HEK293T (cell line): ENCODE measurements at regions not wholly inside any gene's neighbourhood (a gene's known extent, or its start where the extent isn't known, plus 50 kb on each side); places are given as distances from the start of the nearest gene placed in this dataset.

Experiments
- CTCF ChIA-PET: fragments of 350-600 bp; formaldehyde crosslinking; extraction: SDS; loops from one replicate; lab custom pipeline; 2021; ENCODE audit warnings: antibody characterized with exemption, inconsistent platforms; lab: Yijun Ruan, JAX
- POLR2A ChIA-PET: fragments of 350-600 bp; formaldehyde crosslinking; extraction: SDS; loops from one replicate; lab custom pipeline; 2020; ENCODE audit warnings: antibody characterized with exemption, inconsistent platforms; lab: Yijun Ruan, JAX
- DNase-seq: peaks from one replicate; pipeline ENCODE4 v3.0.0; 2012; ENCODE audit warnings: mixed read lengths; ENCODE audit errors: extremely low spot score
- ARNT ChIP-seq: fragments of 450-650 bp; IDR thresholded peaks from 2 replicates; pipeline ENCODE4 v1.6.1; 2017; ENCODE audit warnings: mild to moderate bottlenecking
- BHLHE40 ChIP-seq: fragments of 450-650 bp; IDR thresholded peaks from 2 replicates; pipeline ENCODE4 v1.6.1; 2016; ENCODE audit warnings: mild to moderate bottlenecking, moderate library complexity, borderline replicate concordance
- CTBP1 ChIP-seq: fragments of 450-650 bp; IDR thresholded peaks from 2 replicates; pipeline ENCODE4 v1.6.1; 2016; ENCODE audit warnings: borderline replicate concordance
- ELF4 ChIP-seq: fragments of 450-650 bp; IDR thresholded peaks from 2 replicates; pipeline ENCODE4 v1.6.1; 2017; ENCODE audit warnings: antibody characterized with exemption
- FOXA1 ChIP-seq: fragments of 450-650 bp; IDR thresholded peaks from 2 replicates; pipeline ENCODE4 v1.6.1; 2016; ENCODE audit warnings: mild to moderate bottlenecking
- FOXK2 ChIP-seq: fragments of 450-650 bp; IDR thresholded peaks from 2 replicates; pipeline ENCODE4 v1.6.1; 2016; ENCODE audit warnings: mild to moderate bottlenecking
- FOXM1 ChIP-seq: fragments of 450-650 bp; IDR thresholded peaks from 2 replicates; pipeline ENCODE4 v1.6.1; 2017; ENCODE audit warnings: mild to moderate bottlenecking, borderline replicate concordance
- HDGF ChIP-seq: fragments of 450-650 bp; IDR thresholded peaks from 2 replicates; pipeline ENCODE4 v1.6.1; 2017; ENCODE audit warnings: antibody characterized with exemption, borderline replicate concordance
- L3MBTL2 ChIP-seq: fragments of 450-650 bp; conservative IDR thresholded peaks from 2 replicates; pipeline ENCODE4 v1.6.1; 2016; ENCODE audit warnings: mild to moderate bottlenecking
- LEF1 ChIP-seq: fragments of 450-650 bp; IDR thresholded peaks from 2 replicates; pipeline ENCODE4 v1.6.1; 2017; ENCODE audit warnings: mild to moderate bottlenecking, borderline replicate concordance
- NFRKB ChIP-seq: fragments of 450-650 bp; IDR thresholded peaks from 2 replicates; pipeline ENCODE4 v1.6.1; 2016; ENCODE audit warnings: mild to moderate bottlenecking, moderate library complexity
- SP1 ChIP-seq: fragments of 450-650 bp; IDR thresholded peaks from 2 replicates; pipeline ENCODE4 v1.6.1; 2017
- SUZ12 ChIP-seq: fragments of 450-650 bp; IDR thresholded peaks from 2 replicates; pipeline ENCODE4 v1.6.1; 2016; ENCODE audit warnings: mild to moderate bottlenecking
- TARDBP ChIP-seq: fragments of 450-650 bp; IDR thresholded peaks from 2 replicates; pipeline ENCODE4 v1.6.1; 2016
- ZNF384 ChIP-seq: fragments of 450-650 bp; IDR thresholded peaks from 2 replicates; pipeline ENCODE4 v1.6.1; 2016
- TF ChIP-seq, protein P1 (sequence below): fragments of 450-650 bp; IDR thresholded peaks from 2 replicates; pipeline ENCODE4 v1.6.1; 2016

GRCh38 chr5:5756762-5757161, 334.3 kb downstream of the ICE1 start:
- DNase-seq: no peak
- TF ChIP-seq CTBP1: no peak
- TF ChIP-seq NFRKB: no peak
- TF ChIP-seq, protein P1, sequence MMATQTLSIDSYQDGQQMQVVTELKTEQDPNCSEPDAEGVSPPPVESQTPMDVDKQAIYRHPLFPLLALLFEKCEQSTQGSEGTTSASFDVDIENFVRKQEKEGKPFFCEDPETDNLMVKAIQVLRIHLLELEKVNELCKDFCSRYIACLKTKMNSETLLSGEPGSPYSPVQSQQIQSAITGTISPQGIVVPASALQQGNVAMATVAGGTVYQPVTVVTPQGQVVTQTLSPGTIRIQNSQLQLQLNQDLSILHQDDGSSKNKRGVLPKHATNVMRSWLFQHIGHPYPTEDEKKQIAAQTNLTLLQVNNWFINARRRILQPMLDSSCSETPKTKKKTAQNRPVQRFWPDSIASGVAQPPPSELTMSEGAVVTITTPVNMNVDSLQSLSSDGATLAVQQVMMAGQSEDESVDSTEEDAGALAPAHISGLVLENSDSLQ: no peak
- TF ChIP-seq FOXK2: no peak
- POLR2A ChIA-PET: no interaction called here
- CTCF ChIA-PET: no interaction called here

- POLR2A ChIA-PET: no interaction called here
- CTCF ChIA-PET: no interaction called here
- DNase-seq: no peak
- TF ChIP-seq BHLHE40 (no peak), LEF1 (no peak), FOXA1 (no peak), TARDBP (no peak), ZNF384 (no peak), NFRKB (no peak), SP1 (no peak), SUZ12 (no peak), HDGF (no peak), ELF4 (no peak), L3MBTL2 (no peak), FOXK2 (no peak), ARNT (no peak), FOXM1 (no peak), CTBP1 (no peak)
- TF ChIP-seq, protein P1: no peak
Measured at GRCh38 chr5:5755888-5756287, 333.4 kb downstream of the ICE1 start.

DNA sequence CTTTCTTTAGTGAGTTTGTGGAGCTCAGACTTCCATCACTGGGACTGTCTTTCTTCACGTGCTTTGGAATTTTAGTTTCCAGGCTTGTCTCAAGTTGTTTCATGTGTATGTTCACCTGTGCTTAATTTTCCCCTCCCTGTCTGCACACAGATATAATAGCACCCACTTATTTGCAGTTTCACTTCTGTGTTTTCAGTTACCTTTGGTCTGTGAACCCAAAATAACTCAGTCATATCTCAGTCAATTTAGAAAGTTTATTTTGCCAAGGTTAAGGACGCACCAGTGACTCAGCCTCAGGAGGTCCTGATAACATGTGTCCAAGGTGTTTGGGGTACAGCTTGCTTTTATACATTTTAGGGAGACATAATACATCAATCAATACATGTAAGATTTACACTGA, 330.4 kb downstream of the ICE1 start:
- ChIA-PET POLR2A (no interaction called here), CTCF (no interaction called here)
- no peak for DNase-seq
- TF ChIP-seq ARNT: no peak
- TF ChIP-seq L3MBTL2: no peak
- TF ChIP-seq SP1: no peak
- TF ChIP-seq BHLHE40: no peak
- TF ChIP-seq FOXM1: no peak
- TF ChIP-seq CTBP1: no peak
- no peak for TF ChIP-seq ZNF384
- no peak for TF ChIP-seq SUZ12

- POLR2A ChIA-PET: no interaction called here
- CTCF ChIA-PET: no interaction called here
- TF ChIP-seq ARNT: no peak
- TF ChIP-seq SP1: no peak
- no peak for TF ChIP-seq FOXA1
- TF ChIP-seq FOXM1: no peak
- TF ChIP-seq, protein P1: no peak
- TF ChIP-seq NFRKB: no peak
- no peak for TF ChIP-seq TARDBP
- TF ChIP-seq CTBP1: no peak
- TF ChIP-seq FOXK2: no peak
- TF ChIP-seq HDGF: no peak
- DNase-seq: no peak
Measured at GRCh38 chr5:5751987-5752386, 329.5 kb downstream of the ICE1 start.

DNA sequence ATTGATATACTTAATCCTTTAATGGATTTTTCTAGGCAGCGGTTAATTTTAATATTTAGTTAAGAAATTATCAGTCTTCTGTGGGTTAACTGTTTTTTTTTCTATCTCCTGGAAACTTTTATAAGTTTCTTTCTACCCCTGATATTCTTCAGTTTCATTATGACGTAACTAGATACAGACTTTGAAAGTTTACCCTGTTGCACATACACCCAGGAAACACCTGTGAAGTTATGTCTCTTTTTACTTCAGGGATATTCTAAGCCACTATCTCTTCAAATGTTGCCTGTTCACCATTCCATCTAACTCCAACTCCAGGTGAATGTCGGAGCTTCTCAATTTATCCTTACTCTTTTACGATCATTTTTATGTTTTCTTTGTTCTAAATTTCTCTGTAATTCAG, 329.0 kb downstream of the ICE1 start:
- no peak for DNase-seq
- CTCF ChIA-PET: no interaction called here
- TF ChIP-seq FOXM1: no peak
- TF ChIP-seq HDGF: no peak
- TF ChIP-seq NFRKB: no peak
- TF ChIP-seq ZNF384: no peak
- POLR2A ChIA-PET: no interaction called here

DNA sequence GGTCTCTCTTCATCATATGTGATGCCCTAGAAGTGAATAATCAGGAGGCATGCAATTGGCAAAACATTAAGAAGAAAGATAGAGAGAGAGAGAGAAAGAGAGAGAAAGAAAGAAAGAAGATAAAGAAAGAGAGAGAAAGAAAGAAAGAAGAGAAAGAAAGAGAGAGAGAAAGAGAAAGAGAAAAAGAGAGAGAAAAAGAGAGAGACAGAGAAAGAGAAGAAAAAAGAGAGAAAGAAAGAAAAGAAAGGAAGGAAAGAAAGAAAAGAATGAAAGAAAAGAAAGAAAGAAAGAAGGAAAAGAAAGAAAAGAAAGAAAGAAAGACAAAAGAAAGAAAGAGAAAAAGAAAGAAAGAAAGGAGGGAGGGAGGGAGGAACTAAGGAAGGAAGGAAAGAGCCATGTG, 318.9 kb downstream of the ICE1 start:
- TF ChIP-seq SUZ12 (no peak), FOXA1 (no peak), FOXM1 (no peak)
- POLR2A ChIA-PET: no interaction called here
- CTCF ChIA-PET: no interaction called here
- no peak for DNase-seq

GRCh38 chr5:5739490-5739945, 317.0 kb downstream of the ICE1 start:
- no peak for DNase-seq
- ChIA-PET CTCF (no interaction called here), POLR2A (no interaction called here)
- no peak for TF ChIP-seq CTBP1
- no peak for TF ChIP-seq HDGF
- TF ChIP-seq L3MBTL2: no peak
- no peak for TF ChIP-seq SP1
- TF ChIP-seq FOXK2: no peak
- no peak for TF ChIP-seq ARNT
- TF ChIP-seq SUZ12: no peak
- no peak for TF ChIP-seq FOXM1
- no peak for TF ChIP-seq ELF4
- TF ChIP-seq BHLHE40: no peak
- no peak for TF ChIP-seq ZNF384
- no peak for TF ChIP-seq FOXA1
- no peak for TF ChIP-seq TARDBP
- TF ChIP-seq, protein P1: no peak
- no peak for TF ChIP-seq NFRKB
